Epithelial cell of esophagus (primary cell): ENCODE measurements at regions not wholly inside any gene's neighbourhood (a gene's known extent, or its start where the extent isn't known, plus 50 kb on each side); places are given as distances from the start of the nearest gene placed in this dataset.

Source experiments
- DNase-seq: peaks from one replicate; pipeline ENCODE4 v3.0.0; 2010; ENCODE audit warnings: low read depth
- H3K4me3 ChIP-seq: 2 replicates; pipeline ENCODE4 v1.5.1; 2011; ENCODE audit warnings: mild to moderate bottlenecking, low read length, control low read depth
- TF ChIP-seq, protein P1 (sequence below): IDR thresholded peaks from 2 replicates; pipeline ENCODE4 v1.5.1; 2011; ENCODE audit warnings: low read depth, mild to moderate bottlenecking, low read length, control low read depth, inconsistent platforms; ENCODE audit not compliant: insufficient read depth; ENCODE audit errors: missing control alignments

GRCh38 chr7:68642727-68643126 lies 955.5 kb upstream of the AUTS2 start:
- TF ChIP-seq, protein P1, sequence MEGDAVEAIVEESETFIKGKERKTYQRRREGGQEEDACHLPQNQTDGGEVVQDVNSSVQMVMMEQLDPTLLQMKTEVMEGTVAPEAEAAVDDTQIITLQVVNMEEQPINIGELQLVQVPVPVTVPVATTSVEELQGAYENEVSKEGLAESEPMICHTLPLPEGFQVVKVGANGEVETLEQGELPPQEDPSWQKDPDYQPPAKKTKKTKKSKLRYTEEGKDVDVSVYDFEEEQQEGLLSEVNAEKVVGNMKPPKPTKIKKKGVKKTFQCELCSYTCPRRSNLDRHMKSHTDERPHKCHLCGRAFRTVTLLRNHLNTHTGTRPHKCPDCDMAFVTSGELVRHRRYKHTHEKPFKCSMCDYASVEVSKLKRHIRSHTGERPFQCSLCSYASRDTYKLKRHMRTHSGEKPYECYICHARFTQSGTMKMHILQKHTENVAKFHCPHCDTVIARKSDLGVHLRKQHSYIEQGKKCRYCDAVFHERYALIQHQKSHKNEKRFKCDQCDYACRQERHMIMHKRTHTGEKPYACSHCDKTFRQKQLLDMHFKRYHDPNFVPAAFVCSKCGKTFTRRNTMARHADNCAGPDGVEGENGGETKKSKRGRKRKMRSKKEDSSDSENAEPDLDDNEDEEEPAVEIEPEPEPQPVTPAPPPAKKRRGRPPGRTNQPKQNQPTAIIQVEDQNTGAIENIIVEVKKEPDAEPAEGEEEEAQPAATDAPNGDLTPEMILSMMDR, result no peak
- H3K4me3 ChIP-seq, result no peak overlapping the region
- DNase-seq, result no peak

DNA sequence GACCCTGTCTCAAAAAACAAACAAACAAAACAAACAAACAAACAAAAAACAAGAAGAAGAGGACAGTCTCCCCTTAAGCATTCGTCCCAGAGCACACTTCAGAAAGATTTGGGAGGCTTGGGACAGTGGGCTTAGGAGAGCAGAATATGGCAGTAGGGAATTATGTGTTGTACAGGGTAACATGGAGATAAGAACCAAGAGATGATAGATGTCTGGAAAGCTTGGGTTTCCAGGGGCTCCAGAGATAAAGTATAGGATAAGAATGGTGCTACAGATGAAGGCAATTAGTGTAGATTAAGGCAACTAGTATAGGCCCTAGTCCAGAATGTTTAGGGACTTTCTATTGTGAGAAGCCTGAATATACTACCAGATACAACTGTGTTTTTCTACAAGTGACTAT lies 934.9 kb upstream of the AUTS2 start:
- no peak overlapping the region for H3K4me3 ChIP-seq
- TF ChIP-seq, protein P1, result no peak
- DNase-seq, result no peak

DNA sequence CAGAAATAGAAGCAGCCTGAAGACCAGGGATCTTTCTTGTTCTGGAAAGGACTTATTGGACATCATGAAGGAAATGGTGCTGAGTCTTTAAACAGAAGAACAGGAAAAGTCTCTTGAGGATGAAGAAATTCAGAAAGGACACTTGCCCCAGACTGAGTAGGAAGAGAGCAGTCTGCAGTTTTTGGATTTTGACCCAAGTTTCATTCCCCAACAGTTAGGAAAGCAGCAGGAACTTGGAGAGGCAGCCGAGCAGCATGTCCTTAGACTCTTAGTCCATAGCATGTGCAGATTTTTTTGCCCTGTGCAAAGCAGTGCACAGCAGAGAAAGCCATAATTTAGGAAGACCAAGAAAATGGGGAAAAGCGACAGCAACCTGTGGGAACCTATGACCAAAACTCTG lies 927.2 kb upstream of the AUTS2 start:
- no peak overlapping the region for H3K4me3 ChIP-seq
- no peak for DNase-seq
- TF ChIP-seq, protein P1, result no peak

GRCh38 chr7:68671671-68672070 lies 926.6 kb upstream of the AUTS2 start:
- TF ChIP-seq, protein P1, result no peak
- H3K4me3 ChIP-seq, result no peak overlapping the region

DNA sequence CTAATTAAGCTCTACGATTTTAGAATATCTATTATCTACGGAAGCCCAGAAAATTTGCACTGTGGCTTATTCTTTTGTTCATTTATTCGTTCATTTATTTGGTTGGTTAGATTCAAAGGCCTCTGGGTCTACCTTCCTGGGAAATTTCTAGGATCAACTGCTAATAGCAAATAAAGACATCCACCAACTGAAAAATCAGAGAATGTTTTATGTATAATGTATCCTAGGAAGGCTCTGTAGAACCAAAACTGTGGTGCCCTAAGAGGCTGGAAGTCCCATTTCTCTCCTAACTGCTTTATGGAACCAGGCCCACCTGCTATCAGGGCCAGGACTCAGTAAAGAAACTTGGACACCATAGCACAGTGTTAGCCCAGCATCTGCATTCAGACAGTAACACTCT lies 923.4 kb upstream of the AUTS2 start:
- DNase-seq, result no peak
- no peak overlapping the region for H3K4me3 ChIP-seq
- TF ChIP-seq, protein P1, result no peak

More at GRCh38 chr7:68671671-68672070, 926.6 kb upstream of the AUTS2 start:
- DNase-seq, result no peak

DNA sequence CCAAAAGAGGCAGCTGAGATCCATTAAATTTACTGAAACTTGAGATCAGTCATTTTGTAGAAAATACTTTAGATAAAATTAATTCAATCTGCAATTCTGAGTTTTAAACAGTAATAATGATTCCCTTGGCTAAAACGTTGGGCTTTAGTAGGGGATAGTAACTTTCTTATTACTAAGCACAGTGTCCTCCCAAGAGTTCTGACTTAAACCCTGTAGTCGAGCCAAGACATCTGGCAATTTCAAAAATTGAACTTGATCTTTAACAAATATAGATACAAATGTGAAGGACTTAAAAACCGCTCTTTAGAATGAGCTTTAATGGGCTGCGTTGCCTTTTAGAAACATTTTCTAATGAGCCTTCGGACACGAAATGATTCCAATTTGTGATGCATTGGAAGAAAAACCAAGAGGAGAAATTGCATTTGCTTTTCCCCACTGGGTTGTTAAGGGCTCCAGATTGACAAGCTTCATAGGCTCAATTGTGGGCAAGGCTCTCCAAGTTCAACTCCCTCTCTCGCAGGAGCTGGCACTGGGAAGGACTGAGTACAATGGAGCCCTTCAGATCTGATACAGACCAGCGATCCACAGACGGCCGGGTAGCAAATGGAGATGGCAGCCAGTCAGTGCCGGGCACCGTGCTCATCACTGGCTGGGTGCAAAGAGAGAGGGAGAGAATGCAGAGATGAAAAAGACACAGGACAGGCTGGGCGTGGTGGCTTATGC lies 921.3 kb upstream of the AUTS2 start:
- no peak for DNase-seq
- TF ChIP-seq, protein P1, result no peak

GRCh38 chr7:68678196-68678595 lies 920.1 kb upstream of the AUTS2 start:
- DNase-seq, result no peak
- TF ChIP-seq, protein P1, result no peak
- H3K4me3 ChIP-seq, result no peak overlapping the region

More for the DNA sequence above, 921.3 kb upstream of the AUTS2 start:
- H3K4me3 ChIP-seq, result no peak overlapping the region
